Smooth muscle cell (in vitro differentiated cells): ENCODE measurements at regions not wholly inside any gene's neighbourhood (a gene's known extent, or its start where the extent isn't known, plus 50 kb on each side); places are given as distances from the start of the nearest gene placed in this dataset.

ENCODE experiments used
- DNase-seq: peaks from one replicate; lab custom pipeline; 2025; ENCODE audit not compliant: unreplicated experiment; lab: John Stamatoyannopoulos, UW
- H2AFZ ChIP-seq: fragments of 200-600 bp; sonication (generic); 2 replicates; pipeline ENCODE4 v1.6.0; 2016; ENCODE audit warnings: antibody characterized with exemption, low read depth, mild to moderate bottlenecking
- H3F3A ChIP-seq: fragments of 200-600 bp; sonication (generic); 2 replicates; pipeline ENCODE4 v1.6.0; 2017; ENCODE audit warnings: antibody characterized with exemption, low read depth
- H3K27ac ChIP-seq: fragments of 200-600 bp; sonication (generic); 2 replicates; pipeline ENCODE4 v1.5.1; 2016; ENCODE audit warnings: low read depth, mild to moderate bottlenecking
- H3K27me3 ChIP-seq: fragments of 200-600 bp; sonication (generic); 2 replicates; pipeline ENCODE4 v1.6.1; 2016; ENCODE audit warnings: low read depth, mild to moderate bottlenecking
- H3K36me3 ChIP-seq: fragments of 200-600 bp; sonication (generic); 2 replicates; pipeline ENCODE4 v1.5.1; 2016; ENCODE audit warnings: low read depth
- H3K4me1 ChIP-seq: fragments of 200-600 bp; sonication (generic); 2 replicates; pipeline ENCODE4 v1.5.1; 2016; ENCODE audit warnings: low read depth
- H3K4me2 ChIP-seq: fragments of 200-600 bp; sonication (generic); 2 replicates; pipeline ENCODE4 v1.6.0; 2016; ENCODE audit warnings: mild to moderate bottlenecking
- H3K4me3 ChIP-seq: fragments of 200-600 bp; sonication (generic); 2 replicates; pipeline ENCODE4 v1.5.1; 2016; ENCODE audit warnings: mild to moderate bottlenecking
- H3K79me2 ChIP-seq: fragments of 200-600 bp; sonication (generic); 2 replicates; pipeline ENCODE4 v1.6.0; 2016; ENCODE audit warnings: low read depth, mild to moderate bottlenecking
- H3K9ac ChIP-seq: fragments of 200-600 bp; sonication (generic); 2 replicates; pipeline ENCODE4 v1.6.0; 2016; ENCODE audit warnings: low read depth
- H3K9me3 ChIP-seq: fragments of 200-600 bp; sonication (generic); replicated peaks from 2 replicates; pipeline ENCODE4 v1.5.1; 2016; ENCODE audit warnings: low read depth
- H4K20me1 ChIP-seq: fragments of 200-600 bp; sonication (generic); 2 replicates; pipeline ENCODE4 v1.6.0; 2016; ENCODE audit warnings: low read depth
- WGBS: methylation state at CpG from one replicate; pipeline ENCODE4 v1.1.7; 2016; ENCODE audit warnings: low lambda C conversion rate; 5-methylcytosine and 5-hydroxymethylcytosine counted together
- TF ChIP-seq, protein P1 (sequence below): fragments of 200-600 bp; sonication (generic); IDR thresholded peaks from 2 replicates; pipeline ENCODE4 v1.5.1; 2017; ENCODE audit warnings: borderline replicate concordance, mild to moderate bottlenecking, antibody characterized with exemption; ENCODE audit not compliant: insufficient read depth, poor library complexity, severe bottlenecking

DNA sequence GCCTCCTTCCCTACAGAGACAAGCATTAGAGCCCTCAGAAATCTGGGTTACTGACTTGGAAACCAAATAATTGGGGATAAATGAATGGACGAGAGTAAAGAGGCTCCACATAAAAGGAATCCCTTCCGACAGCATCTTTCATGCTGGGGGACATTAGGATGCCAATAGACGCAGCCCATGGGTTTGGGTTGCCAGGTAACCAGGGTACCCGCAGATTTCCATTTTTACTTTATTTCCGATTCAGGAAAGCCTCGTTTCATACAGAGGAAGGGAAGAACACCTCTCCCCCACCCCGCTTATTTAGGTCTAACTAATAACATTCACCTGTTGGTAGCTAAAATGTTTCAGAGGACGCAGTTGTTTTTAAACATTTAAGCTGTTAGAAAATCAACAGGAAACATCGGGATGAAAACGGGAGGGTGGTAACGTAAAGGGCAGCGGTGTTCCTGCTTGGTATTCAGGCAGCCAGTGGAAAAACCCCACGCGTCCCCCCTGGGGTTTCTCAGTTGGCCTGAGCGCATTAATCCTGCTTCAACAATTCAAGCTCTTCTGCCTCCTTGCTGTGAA lies 179.5 kb downstream of the YTHDC2 start:
- Histone ChIP-seq H4K20me1 (no peaks in the 10 kb centered on the region), H3K9me3 (no peaks in the 10 kb centered on the region), H3F3A (peaks cover 3% of the 10 kb centered on the region), H3K9ac (no peak overlapping the region), H3K36me3 (no peaks in the 10 kb centered on the region), H3K79me2 (no peaks in the 10 kb centered on the region), H3K4me3 (peak overlapping the region; percentile 23), H3K4me1 (peaks cover 40% of the 10 kb centered on the region), H3K27ac (no peak overlapping the region), H3K27me3 (no peaks in the 10 kb centered on the region), H3K4me2 (peak overlapping the region; percentile 80), H2AFZ (no peak overlapping the region)
- WGBS = 29% methylated on average over 15 of the region's 15 CpGs
- TF ChIP-seq, protein P1, sequence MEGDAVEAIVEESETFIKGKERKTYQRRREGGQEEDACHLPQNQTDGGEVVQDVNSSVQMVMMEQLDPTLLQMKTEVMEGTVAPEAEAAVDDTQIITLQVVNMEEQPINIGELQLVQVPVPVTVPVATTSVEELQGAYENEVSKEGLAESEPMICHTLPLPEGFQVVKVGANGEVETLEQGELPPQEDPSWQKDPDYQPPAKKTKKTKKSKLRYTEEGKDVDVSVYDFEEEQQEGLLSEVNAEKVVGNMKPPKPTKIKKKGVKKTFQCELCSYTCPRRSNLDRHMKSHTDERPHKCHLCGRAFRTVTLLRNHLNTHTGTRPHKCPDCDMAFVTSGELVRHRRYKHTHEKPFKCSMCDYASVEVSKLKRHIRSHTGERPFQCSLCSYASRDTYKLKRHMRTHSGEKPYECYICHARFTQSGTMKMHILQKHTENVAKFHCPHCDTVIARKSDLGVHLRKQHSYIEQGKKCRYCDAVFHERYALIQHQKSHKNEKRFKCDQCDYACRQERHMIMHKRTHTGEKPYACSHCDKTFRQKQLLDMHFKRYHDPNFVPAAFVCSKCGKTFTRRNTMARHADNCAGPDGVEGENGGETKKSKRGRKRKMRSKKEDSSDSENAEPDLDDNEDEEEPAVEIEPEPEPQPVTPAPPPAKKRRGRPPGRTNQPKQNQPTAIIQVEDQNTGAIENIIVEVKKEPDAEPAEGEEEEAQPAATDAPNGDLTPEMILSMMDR = no peak
- no peak for DNase-seq

DNA sequence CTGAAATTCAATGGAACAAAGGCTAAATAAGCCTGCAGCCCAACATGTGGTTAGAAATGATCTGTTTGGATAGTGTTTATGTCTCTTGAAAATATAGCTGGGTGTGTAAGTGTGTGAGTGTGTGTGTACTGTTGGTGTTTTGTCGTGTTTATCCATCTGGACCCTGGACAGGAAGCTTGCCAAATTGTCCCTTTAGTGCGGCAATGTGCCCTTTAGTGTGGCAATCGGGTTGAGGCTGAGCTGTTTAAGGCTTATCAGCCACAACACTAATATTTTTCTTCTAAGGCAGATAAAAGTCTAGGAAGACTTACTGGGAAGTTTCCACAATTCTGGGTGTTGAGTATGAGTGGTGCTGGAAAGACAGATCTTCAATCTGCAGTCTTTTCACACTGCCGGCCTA lies 180.2 kb downstream of the YTHDC2 start:
- Histone ChIP-seq H3K36me3 (no peaks in the 10 kb centered on the region), H3K79me2 (no peaks in the 10 kb centered on the region), H3K4me1 (peaks cover 40% of the 10 kb centered on the region), H3K9me3 (no peaks in the 10 kb centered on the region), H3K27me3 (no peaks in the 10 kb centered on the region), H3K27ac (no peak overlapping the region), H3K4me2 (peak overlapping the region; percentile 80), H2AFZ (no peak overlapping the region), H3K4me3 (peak overlapping the region; percentile 23), H3K9ac (no peak overlapping the region), H3F3A (peaks cover 3% of the 10 kb centered on the region), H4K20me1 (no peaks in the 10 kb centered on the region)
- no peak for DNase-seq
- WGBS = 18% methylated on average over 4 of the region's 4 CpGs
- TF ChIP-seq, protein P1 = no peak

DNA sequence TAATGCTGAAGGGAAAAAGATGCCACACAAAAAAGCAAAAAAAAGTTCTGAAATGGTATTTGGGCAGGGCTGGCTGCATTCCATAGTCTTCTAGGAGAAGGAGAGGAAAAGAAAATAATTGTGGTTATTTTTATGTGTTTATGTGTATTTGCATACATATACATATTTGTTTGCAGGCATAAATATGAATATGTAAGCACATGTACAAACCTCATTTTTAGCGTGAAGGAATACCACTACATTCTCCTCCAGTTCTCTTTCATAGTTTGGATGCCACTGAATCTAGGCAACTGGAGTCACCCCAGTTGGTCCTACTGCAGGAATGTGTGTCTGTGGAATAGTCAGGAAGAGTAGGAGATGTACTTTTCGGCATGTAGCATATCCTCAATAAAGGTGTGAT lies 181.1 kb downstream of the YTHDC2 start:
- Histone ChIP-seq H2AFZ (no peak overlapping the region), H4K20me1 (no peaks in the 10 kb centered on the region), H3K9me3 (no peaks in the 10 kb centered on the region), H3K79me2 (no peaks in the 10 kb centered on the region), H3K9ac (no peak overlapping the region), H3K4me1 (peaks cover 40% of the 10 kb centered on the region), H3F3A (peaks cover 3% of the 10 kb centered on the region), H3K4me2 (peak overlapping the region; percentile 80), H3K36me3 (no peaks in the 10 kb centered on the region), H3K27ac (no peak overlapping the region), H3K4me3 (no peak overlapping the region), H3K27me3 (no peaks in the 10 kb centered on the region)
- WGBS = 78% methylated on average over 2 of the region's 2 CpGs
- DNase-seq = no peak
- TF ChIP-seq, protein P1 = no peak

DNA sequence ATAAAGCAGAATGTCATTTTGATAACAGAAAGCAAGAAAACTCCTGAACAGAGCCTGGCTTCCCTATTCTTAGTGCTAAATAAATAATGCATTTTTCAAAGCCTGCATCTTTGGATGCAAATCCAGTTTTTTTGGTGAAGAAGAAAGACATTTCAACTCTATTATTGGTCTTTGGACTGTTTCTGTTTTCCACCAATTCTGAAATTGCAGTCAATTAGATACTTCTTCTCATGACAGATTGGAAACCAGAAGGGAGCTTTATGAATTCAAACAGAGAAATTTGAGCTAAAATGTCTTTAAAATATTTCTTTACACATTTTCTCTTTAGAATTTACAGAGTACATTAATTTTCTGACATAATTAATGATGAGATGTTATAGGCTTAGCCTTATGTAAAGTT lies 189.8 kb downstream of the YTHDC2 start:
- no peak for DNase-seq
- H3F3A ChIP-seq = no peaks in the 10 kb centered on the region
- H3K4me2 ChIP-seq = no peak overlapping the region
- H3K27me3 ChIP-seq = no peaks in the 10 kb centered on the region
- no peaks in the 10 kb centered on the region for H3K4me1 ChIP-seq
- no peaks in the 10 kb centered on the region for H4K20me1 ChIP-seq
- H3K27ac ChIP-seq = no peak overlapping the region
- TF ChIP-seq, protein P1 = no peak
- no peak overlapping the region for H2AFZ ChIP-seq
- H3K9ac ChIP-seq = no peak overlapping the region
- no peaks in the 10 kb centered on the region for H3K9me3 ChIP-seq
- H3K4me3 ChIP-seq = no peak overlapping the region
- H3K79me2 ChIP-seq = no peaks in the 10 kb centered on the region
- H3K36me3 ChIP-seq = no peaks in the 10 kb centered on the region
